SU-DHL-6 (cell line): ENCODE measurements at regions not wholly inside any gene's neighbourhood (a gene's known extent, or its start where the extent isn't known, plus 50 kb on each side); places are given as distances from the start of the nearest gene placed in this dataset.

Source experiments
- H2AFZ ChIP-seq: fragments of 200-600 bp; sonication (generic); 2 replicates; pipeline ENCODE4 v1.6.1; 2014; ENCODE audit warnings: low read depth, mild to moderate bottlenecking, moderate library complexity, mixed read lengths, antibody characterized with exemption, low read length; ENCODE audit not compliant: severe bottlenecking
- H3F3A ChIP-seq: fragments of 200-600 bp; shearing (Covaris generic); 2 replicates; pipeline ENCODE4 v1.6.0; 2016; ENCODE audit warnings: antibody characterized with exemption, mild to moderate bottlenecking; ENCODE audit not compliant: insufficient read depth
- H3K27ac ChIP-seq: fragments of 200-600 bp; sonication (generic); 2 replicates; pipeline ENCODE4 v1.5.1; 2016; ENCODE audit warnings: low read depth, mild to moderate bottlenecking, low read length, moderate library complexity, mixed read lengths
- H3K27me3 ChIP-seq: fragments of 200-600 bp; sonication (generic), shearing (Covaris generic); 2 replicates; pipeline ENCODE4 v1.6.0; 2014; ENCODE audit warnings: mild to moderate bottlenecking, low read length
- H3K36me3 ChIP-seq: fragments of 200-600 bp; sonication (generic); 2 replicates; pipeline ENCODE4 v1.6.1; 2014; ENCODE audit warnings: mild to moderate bottlenecking, low read length, mixed read lengths
- H3K4me2 ChIP-seq: fragments of 300-600, 200-600 bp; shearing (Covaris generic), sonication (generic); 2 replicates; pipeline ENCODE4 v1.6.0; 2014; ENCODE audit warnings: low read length, low read depth, mild to moderate bottlenecking; ENCODE audit not compliant: poor library complexity, severe bottlenecking
- H3K4me3 ChIP-seq: fragments of 200-600 bp; sonication (generic); 2 replicates; pipeline ENCODE4 v1.5.1; 2014; ENCODE audit warnings: antibody characterized with exemption, low read length, mild to moderate bottlenecking, mixed read lengths; ENCODE audit not compliant: insufficient read depth, poor library complexity, severe bottlenecking
- H3K79me2 ChIP-seq: fragments of 200-600 bp; sonication (generic); 2 replicates; pipeline ENCODE4 v1.6.1; 2014; ENCODE audit warnings: mild to moderate bottlenecking, low read length, moderate library complexity; ENCODE audit not compliant: insufficient read depth
- H3K9ac ChIP-seq: fragments of 200-600 bp; sonication (generic); 2 replicates; pipeline ENCODE4 v1.7.0; 2014; ENCODE audit warnings: mild to moderate bottlenecking, low read length
- H3K9me2 ChIP-seq: fragments of 200-600 bp; sonication (generic); replicated peaks from 2 replicates; pipeline ENCODE4 v1.6.1; 2014; ENCODE audit warnings: low read length; ENCODE audit not compliant: insufficient read depth
- H3K9me3 ChIP-seq: fragments of 200-600 bp; sonication (generic); 2 replicates; pipeline ENCODE4 v1.6.1; 2014; ENCODE audit warnings: low read length, mixed read lengths; ENCODE audit not compliant: insufficient read depth
- H4K20me1 ChIP-seq: fragments of 200-600 bp; sonication (generic); 2 replicates; pipeline ENCODE4 v1.6.1; 2014; ENCODE audit warnings: low read depth, mild to moderate bottlenecking, antibody characterized with exemption, low read length, moderate library complexity, mixed read lengths
- CTCF ChIP-seq: fragments of 200-600 bp; sonication (generic); IDR thresholded peaks from one replicate; pipeline ENCODE4 v1.5.1; 2017; ENCODE audit warnings: antibody characterized with exemption, mild to moderate bottlenecking, low read length, moderate library complexity; ENCODE audit not compliant: insufficient read depth, poor library complexity, severe bottlenecking
- EZH2phosphoT487 ChIP-seq: fragments of 200-600 bp; sonication (generic), shearing (Covaris generic); conservative IDR thresholded peaks from 2 replicates; pipeline ENCODE4 v1.6.1; 2018; ENCODE audit warnings: mild to moderate bottlenecking, antibody characterized with exemption, low read length, moderate library complexity, mixed read lengths

- Histone ChIP-seq H3K27ac (no peak overlapping the region), H3K9me2 (no peaks in the 10 kb centered on the region), H3K36me3 (no peaks in the 10 kb centered on the region), H3K9ac (no peak overlapping the region), H3K4me3 (no peak overlapping the region), H4K20me1 (no peaks in the 10 kb centered on the region), H3K4me2 (no peak overlapping the region), H3K79me2 (no peaks in the 10 kb centered on the region), H3F3A (no peaks in the 10 kb centered on the region), H3K27me3 (no peaks in the 10 kb centered on the region), H2AFZ (no peak overlapping the region), H3K9me3 (no peaks in the 10 kb centered on the region)
- TF ChIP-seq CTCF: no peak
- no peak for TF ChIP-seq EZH2phosphoT487
Observed at GRCh38 chr5:4196744-4197143, 601.1 kb downstream of the IRX1 start.

GRCh38 chr5:4197151-4197550 is 601.5 kb downstream of the IRX1 start:
- Histone ChIP-seq H3K27me3 (no peaks in the 10 kb centered on the region), H3K79me2 (no peaks in the 10 kb centered on the region), H4K20me1 (no peaks in the 10 kb centered on the region), H3K36me3 (no peaks in the 10 kb centered on the region), H3F3A (no peaks in the 10 kb centered on the region), H2AFZ (no peak overlapping the region), H3K9me2 (no peaks in the 10 kb centered on the region), H3K9ac (no peak overlapping the region), H3K4me2 (no peak overlapping the region), H3K27ac (no peak overlapping the region), H3K4me3 (no peak overlapping the region), H3K9me3 (no peaks in the 10 kb centered on the region)
- TF ChIP-seq EZH2phosphoT487 (no peak), CTCF (no peak)

- no peaks in the 10 kb centered on the region for H3K36me3 ChIP-seq
- no peaks in the 10 kb centered on the region for H3K79me2 ChIP-seq
- no peak overlapping the region for H3K4me3 ChIP-seq
- no peak overlapping the region for H3K9ac ChIP-seq
- H3K27me3 ChIP-seq: no peaks in the 10 kb centered on the region
- no peak overlapping the region for H2AFZ ChIP-seq
- no peaks in the 10 kb centered on the region for H3K9me2 ChIP-seq
- no peaks in the 10 kb centered on the region for H4K20me1 ChIP-seq
- no peak overlapping the region for H3K4me2 ChIP-seq
- no peak overlapping the region for H3K27ac ChIP-seq
- H3F3A ChIP-seq: no peaks in the 10 kb centered on the region
- TF ChIP-seq EZH2phosphoT487: no peak
- no peak for TF ChIP-seq CTCF
- H3K9me3 ChIP-seq: no peaks in the 10 kb centered on the region
Observed at GRCh38 chr5:4198461-4198860, 602.8 kb downstream of the IRX1 start.
